Stimulated activated memory B cell treated with anti-CD40 and anti-IgM and Interleukin-4, amounts not matched to agents 10 μg/mL and 1 μg/mL and 100 μg/mL, for 72 hours (primary cell): ENCODE measurements at regions not wholly inside any gene's neighbourhood (a gene's known extent, or its start where the extent isn't known, plus 50 kb on each side); places are given as distances from the start of the nearest gene placed in this dataset.
"Not testable (repeated sequence)": the region's sequence is repeated elsewhere in the genome, so short reads cannot be mapped to it uniquely, and the experiment has no call there.

Experiments used
- ATAC-seq: fragments of 150-1000 bp; cut with Tn5 transposase; 2 replicates; pipeline ENCODE4 v1.10.0; 2021
- H3K27ac Mint-ChIP-seq: one replicate; pipeline ENCODE4 v1.8.0; 2022; ENCODE audit warnings: mild to moderate bottlenecking, mixed read lengths
- H3K27me3 Mint-ChIP-seq: one replicate; pipeline ENCODE4 v1.8.0; 2022; ENCODE audit warnings: mixed read lengths
- H3K36me3 Mint-ChIP-seq: one replicate; pipeline ENCODE4 v1.8.0; 2022; ENCODE audit warnings: mixed read lengths
- H3K4me1 Mint-ChIP-seq: one replicate; pipeline ENCODE4 v1.8.0; 2022; ENCODE audit warnings: mixed read lengths
- H3K4me3 Mint-ChIP-seq: one replicate; pipeline ENCODE4 v1.8.0; 2022; ENCODE audit warnings: mild to moderate bottlenecking, moderate library complexity, mixed read lengths
- H3K9me3 Mint-ChIP-seq: one replicate; pipeline ENCODE4 v1.8.0; 2022; ENCODE audit warnings: mixed read lengths

GRCh38 chr16:34062620-34063253 is 603.3 kb downstream of the TP53TG3F start:
- peaks cover 44% of the 10 kb centered on the region for H3K9me3 Mint-ChIP-seq
- ATAC-seq, result peak; percentile 72
- H3K36me3 Mint-ChIP-seq, result peaks cover 17% of the 10 kb centered on the region
- not testable (repeated sequence) for H3K27ac Mint-ChIP-seq, H3K4me3 Mint-ChIP-seq, H3K4me1 Mint-ChIP-seq, H3K27me3 Mint-ChIP-seq

DNA sequence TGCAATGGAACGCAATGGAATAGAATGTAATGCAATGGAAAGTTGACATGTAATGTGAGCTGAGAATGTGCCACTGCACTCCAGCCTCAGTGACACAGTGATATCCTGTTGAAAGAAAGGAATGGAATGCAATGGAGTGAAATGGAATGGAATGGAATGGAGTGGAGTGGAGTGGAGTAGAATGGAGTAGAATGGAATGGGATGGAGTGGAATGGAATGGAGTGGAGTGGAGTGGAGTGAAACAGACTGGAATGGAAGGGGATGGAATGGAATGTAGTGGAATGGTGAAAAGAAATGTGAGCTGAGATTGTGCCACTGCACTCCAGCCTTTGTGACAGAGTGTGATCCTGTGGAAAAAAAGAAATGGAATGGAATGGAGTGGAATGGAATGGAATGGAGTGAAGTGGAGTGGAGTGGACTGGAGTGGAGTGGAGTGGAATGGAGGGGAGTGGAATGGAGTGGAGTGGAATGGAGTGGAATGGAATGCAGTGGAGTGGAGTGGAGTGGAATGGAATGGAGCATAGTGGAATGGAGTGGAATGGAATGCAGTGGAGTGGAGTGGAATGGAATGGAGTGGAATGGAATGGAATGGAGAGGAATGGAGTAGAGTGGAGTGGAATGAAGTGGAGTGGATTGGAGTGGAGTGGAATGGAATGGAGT is 604.2 kb downstream of the TP53TG3F start:
- not testable (repeated sequence) for H3K27me3 Mint-ChIP-seq, H3K4me3 Mint-ChIP-seq, H3K27ac Mint-ChIP-seq, H3K4me1 Mint-ChIP-seq
- Mint-ChIP-seq H3K9me3 (peaks cover 45% of the 10 kb centered on the region), H3K36me3 (peaks cover 17% of the 10 kb centered on the region)
- ATAC-seq, result peak; percentile 57

DNA sequence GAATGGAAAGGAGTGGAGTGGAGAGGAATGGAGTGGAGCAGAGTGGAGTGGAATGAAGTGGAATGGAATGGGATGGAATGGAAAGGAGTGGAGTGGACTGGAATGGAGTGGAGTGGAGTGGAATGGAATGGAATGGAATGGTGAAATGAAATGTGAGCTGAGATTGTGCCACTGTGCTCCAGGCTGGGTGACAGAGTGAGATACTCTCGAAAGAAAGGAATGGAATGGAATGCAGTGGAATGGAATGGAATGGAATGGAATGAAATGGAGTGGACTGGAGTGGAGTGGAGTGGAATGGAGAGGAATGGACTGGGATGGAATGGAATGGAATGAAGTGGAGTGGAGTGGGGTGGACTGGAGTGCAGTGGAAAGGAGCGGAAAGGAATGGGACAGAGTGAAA is 605.2 kb downstream of the TP53TG3F start:
- not testable (repeated sequence) for H3K4me1 Mint-ChIP-seq, H3K27ac Mint-ChIP-seq, H3K4me3 Mint-ChIP-seq, H3K27me3 Mint-ChIP-seq
- Mint-ChIP-seq H3K36me3 (peaks cover 17% of the 10 kb centered on the region), H3K9me3 (peaks cover 47% of the 10 kb centered on the region)
- ATAC-seq, result peak; percentile 47

- H3K9me3 Mint-ChIP-seq, result peaks cover 23% of the 10 kb centered on the region
- H3K4me1 Mint-ChIP-seq, H3K36me3 Mint-ChIP-seq, ATAC-seq, H3K27ac Mint-ChIP-seq, H3K27me3 Mint-ChIP-seq, H3K4me3 Mint-ChIP-seq: not testable (repeated sequence)
These were observed 610.3 kb downstream of the TP53TG3F start for GRCh38 chr16:34069731-34070130.

- Mint-ChIP-seq H3K9me3 (peaks cover 57% of the 10 kb centered on the region), H3K27ac (no peak overlapping the region), H3K4me3 (no peak overlapping the region), H3K36me3 (no peaks in the 10 kb centered on the region), H3K4me1 (no peaks in the 10 kb centered on the region), H3K27me3 (no peaks in the 10 kb centered on the region)
- ATAC-seq, result no peak
These were observed 619.3 kb downstream of the TP53TG3F start for GRCh38 chr16:34078691-34079090.

GRCh38 chr16:34085038-34085437 is 625.6 kb downstream of the TP53TG3F start:
- H3K27me3 Mint-ChIP-seq, H3K4me3 Mint-ChIP-seq, H3K4me1 Mint-ChIP-seq, H3K27ac Mint-ChIP-seq, ATAC-seq, H3K36me3 Mint-ChIP-seq: not testable (repeated sequence)
- peaks cover 63% of the 10 kb centered on the region for H3K9me3 Mint-ChIP-seq

GRCh38 chr16:34095006-34095405 is 635.6 kb downstream of the TP53TG3F start:
- Mint-ChIP-seq H3K36me3 (peaks cover 26% of the 10 kb centered on the region), H3K9me3 (peaks cover 68% of the 10 kb centered on the region)
- ATAC-seq, H3K27me3 Mint-ChIP-seq, H3K27ac Mint-ChIP-seq, H3K4me3 Mint-ChIP-seq, H3K4me1 Mint-ChIP-seq: not testable (repeated sequence)

- H3K4me1 Mint-ChIP-seq, H3K27me3 Mint-ChIP-seq, H3K4me3 Mint-ChIP-seq, H3K27ac Mint-ChIP-seq, ATAC-seq: not testable (repeated sequence)
- H3K36me3 Mint-ChIP-seq, result peaks cover 26% of the 10 kb centered on the region
- H3K9me3 Mint-ChIP-seq, result peaks cover 51% of the 10 kb centered on the region
These were observed 637.5 kb downstream of the TP53TG3F start for GRCh38 chr16:34096911-34097310.

DNA sequence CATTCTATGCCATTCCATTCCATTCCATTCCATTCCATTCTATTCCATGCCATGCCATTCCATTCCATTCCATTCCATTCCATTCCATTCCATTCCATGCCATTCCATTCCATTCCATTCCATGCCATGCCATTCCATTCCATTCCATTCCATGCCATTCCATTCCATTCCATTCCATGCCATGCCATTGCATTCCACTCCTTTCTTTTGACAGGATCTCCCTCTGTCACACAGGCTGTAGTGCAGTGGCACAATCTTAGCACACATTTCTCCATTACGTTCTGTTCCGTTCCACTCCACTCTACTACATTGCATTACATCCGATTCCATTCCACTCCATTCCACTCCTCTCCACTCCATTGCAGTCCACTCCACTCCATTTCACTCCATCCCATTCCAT is 637.9 kb downstream of the TP53TG3F start:
- H3K27me3 Mint-ChIP-seq, H3K4me3 Mint-ChIP-seq, H3K4me1 Mint-ChIP-seq, ATAC-seq, H3K27ac Mint-ChIP-seq: not testable (repeated sequence)
- Mint-ChIP-seq H3K36me3 (peaks cover 26% of the 10 kb centered on the region), H3K9me3 (peaks cover 47% of the 10 kb centered on the region)

GRCh38 chr16:34098033-34098432 is 638.6 kb downstream of the TP53TG3F start:
- peaks cover 41% of the 10 kb centered on the region for H3K9me3 Mint-ChIP-seq
- H3K27me3 Mint-ChIP-seq, H3K4me3 Mint-ChIP-seq, ATAC-seq, H3K27ac Mint-ChIP-seq, H3K4me1 Mint-ChIP-seq: not testable (repeated sequence)
- peaks cover 26% of the 10 kb centered on the region for H3K36me3 Mint-ChIP-seq

DNA sequence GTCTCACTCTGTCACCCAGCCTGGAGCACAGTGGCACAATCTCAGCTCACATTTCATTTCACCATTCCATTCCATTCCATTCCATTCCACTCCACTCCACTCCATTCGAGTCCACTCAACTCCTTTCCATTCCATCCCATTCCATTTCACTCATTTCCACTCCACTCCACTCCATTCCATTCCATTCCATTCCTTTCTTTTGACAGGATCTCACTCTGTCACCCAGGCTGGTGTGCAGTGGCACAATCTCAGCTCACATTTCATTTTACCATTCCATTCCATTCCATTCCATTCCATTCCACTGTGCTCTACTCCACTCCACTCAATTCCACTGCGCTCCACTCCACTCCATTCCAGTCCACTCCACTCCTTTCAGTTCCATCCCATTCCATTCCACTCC is 639.6 kb downstream of the TP53TG3F start:
- ATAC-seq, H3K27ac Mint-ChIP-seq: not testable (repeated sequence)

More for the DNA sequence above, 639.6 kb downstream of the TP53TG3F start:
- peaks cover 41% of the 10 kb centered on the region for H3K9me3 Mint-ChIP-seq
- H3K4me1 Mint-ChIP-seq, H3K4me3 Mint-ChIP-seq, H3K27me3 Mint-ChIP-seq: not testable (repeated sequence)
- H3K36me3 Mint-ChIP-seq, result peaks cover 26% of the 10 kb centered on the region
